Ishikawa (cell line): ENCODE measurements at regions not wholly inside any gene's neighbourhood (a gene's known extent, or its start where the extent isn't known, plus 50 kb on each side); places are given as distances from the start of the nearest gene placed in this dataset.

Experiments used
- CEBPB ChIP-seq: IDR thresholded peaks from 2 replicates; pipeline ENCODE4 v1.6.1; 2012
- CREB1 ChIP-seq: IDR thresholded peaks from 2 replicates; pipeline ENCODE4 v1.6.1; 2012; ENCODE audit warnings: low read depth
- EGR1 ChIP-seq: IDR thresholded peaks from 2 replicates; pipeline ENCODE4 v1.6.1; 2012
- EP300 ChIP-seq: IDR thresholded peaks from 2 replicates; pipeline ENCODE4 v1.6.1; 2012; ENCODE audit warnings: borderline replicate concordance
- NFIC ChIP-seq: IDR thresholded peaks from 2 replicates; pipeline ENCODE4 v1.6.1; 2012
- RAD21 ChIP-seq: IDR thresholded peaks from 2 replicates; pipeline ENCODE4 v1.6.1; 2012; ENCODE audit warnings: low read depth
- ZBTB7A ChIP-seq: IDR thresholded peaks from 2 replicates; pipeline ENCODE4 v1.6.1; 2012; ENCODE audit warnings: low read depth
- TF ChIP-seq, protein P1 (sequence below): IDR thresholded peaks from 2 replicates; pipeline ENCODE4 v1.6.1; 2012; ENCODE audit warnings: low read depth, mild to moderate bottlenecking
- TF ChIP-seq, protein P2 (sequence below): IDR thresholded peaks from 2 replicates; pipeline ENCODE4 v1.6.1; 2012

GRCh38 chr5:168125445-168126199 is 165.8 kb upstream of the WWC1 start:
- TF ChIP-seq, protein P1, sequence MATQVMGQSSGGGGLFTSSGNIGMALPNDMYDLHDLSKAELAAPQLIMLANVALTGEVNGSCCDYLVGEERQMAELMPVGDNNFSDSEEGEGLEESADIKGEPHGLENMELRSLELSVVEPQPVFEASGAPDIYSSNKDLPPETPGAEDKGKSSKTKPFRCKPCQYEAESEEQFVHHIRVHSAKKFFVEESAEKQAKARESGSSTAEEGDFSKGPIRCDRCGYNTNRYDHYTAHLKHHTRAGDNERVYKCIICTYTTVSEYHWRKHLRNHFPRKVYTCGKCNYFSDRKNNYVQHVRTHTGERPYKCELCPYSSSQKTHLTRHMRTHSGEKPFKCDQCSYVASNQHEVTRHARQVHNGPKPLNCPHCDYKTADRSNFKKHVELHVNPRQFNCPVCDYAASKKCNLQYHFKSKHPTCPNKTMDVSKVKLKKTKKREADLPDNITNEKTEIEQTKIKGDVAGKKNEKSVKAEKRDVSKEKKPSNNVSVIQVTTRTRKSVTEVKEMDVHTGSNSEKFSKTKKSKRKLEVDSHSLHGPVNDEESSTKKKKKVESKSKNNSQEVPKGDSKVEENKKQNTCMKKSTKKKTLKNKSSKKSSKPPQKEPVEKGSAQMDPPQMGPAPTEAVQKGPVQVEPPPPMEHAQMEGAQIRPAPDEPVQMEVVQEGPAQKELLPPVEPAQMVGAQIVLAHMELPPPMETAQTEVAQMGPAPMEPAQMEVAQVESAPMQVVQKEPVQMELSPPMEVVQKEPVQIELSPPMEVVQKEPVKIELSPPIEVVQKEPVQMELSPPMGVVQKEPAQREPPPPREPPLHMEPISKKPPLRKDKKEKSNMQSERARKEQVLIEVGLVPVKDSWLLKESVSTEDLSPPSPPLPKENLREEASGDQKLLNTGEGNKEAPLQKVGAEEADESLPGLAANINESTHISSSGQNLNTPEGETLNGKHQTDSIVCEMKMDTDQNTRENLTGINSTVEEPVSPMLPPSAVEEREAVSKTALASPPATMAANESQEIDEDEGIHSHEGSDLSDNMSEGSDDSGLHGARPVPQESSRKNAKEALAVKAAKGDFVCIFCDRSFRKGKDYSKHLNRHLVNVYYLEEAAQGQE: no peak
- TF ChIP-seq ZBTB7A (no peak), CREB1 (no peak), CEBPB (no peak), EGR1 (no peak), EP300 (no peak), RAD21 (no peak), NFIC (no peak)
- TF ChIP-seq, protein P2, sequence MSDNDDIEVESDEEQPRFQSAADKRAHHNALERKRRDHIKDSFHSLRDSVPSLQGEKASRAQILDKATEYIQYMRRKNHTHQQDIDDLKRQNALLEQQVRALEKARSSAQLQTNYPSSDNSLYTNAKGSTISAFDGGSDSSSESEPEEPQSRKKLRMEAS: no peak
